Memory B cell (primary cell): ENCODE measurements at regions not wholly inside any gene's neighbourhood (a gene's known extent, or its start where the extent isn't known, plus 50 kb on each side); places are given as distances from the start of the nearest gene placed in this dataset.

Experiments used
- ATAC-seq: fragments of 150-1000 bp; cut with Tn5 transposase; 2 replicates; pipeline ENCODE4 v1.10.0; 2021; ENCODE audit warnings: low read depth, mild to moderate bottlenecking, moderate library complexity
- DNase-seq, 2 donors: peaks; one replicate each; pipeline ENCODE4 v3.0.0; 2022; ENCODE audit warnings: low spot score in 2 of 2
- H3K27ac Mint-ChIP-seq: one replicate; pipeline ENCODE4 v1.8.0; 2022; ENCODE audit warnings: mild to moderate bottlenecking, moderate library complexity, mixed read lengths
- H3K27me3 Mint-ChIP-seq: one replicate; pipeline ENCODE4 v1.8.0; 2022; ENCODE audit warnings: mixed read lengths
- H3K36me3 Mint-ChIP-seq: one replicate; pipeline ENCODE4 v1.8.0; 2022; ENCODE audit warnings: mild to moderate bottlenecking, mixed read lengths
- H3K4me1 Mint-ChIP-seq: one replicate; pipeline ENCODE4 v1.8.0; 2022; ENCODE audit warnings: mixed read lengths
- H3K4me3 Mint-ChIP-seq: one replicate; pipeline ENCODE4 v1.8.0; 2022; ENCODE audit warnings: mild to moderate bottlenecking, moderate library complexity, mixed read lengths
- H3K9me3 Mint-ChIP-seq: one replicate; pipeline ENCODE4 v1.8.0; 2022; ENCODE audit warnings: mixed read lengths

DNA sequence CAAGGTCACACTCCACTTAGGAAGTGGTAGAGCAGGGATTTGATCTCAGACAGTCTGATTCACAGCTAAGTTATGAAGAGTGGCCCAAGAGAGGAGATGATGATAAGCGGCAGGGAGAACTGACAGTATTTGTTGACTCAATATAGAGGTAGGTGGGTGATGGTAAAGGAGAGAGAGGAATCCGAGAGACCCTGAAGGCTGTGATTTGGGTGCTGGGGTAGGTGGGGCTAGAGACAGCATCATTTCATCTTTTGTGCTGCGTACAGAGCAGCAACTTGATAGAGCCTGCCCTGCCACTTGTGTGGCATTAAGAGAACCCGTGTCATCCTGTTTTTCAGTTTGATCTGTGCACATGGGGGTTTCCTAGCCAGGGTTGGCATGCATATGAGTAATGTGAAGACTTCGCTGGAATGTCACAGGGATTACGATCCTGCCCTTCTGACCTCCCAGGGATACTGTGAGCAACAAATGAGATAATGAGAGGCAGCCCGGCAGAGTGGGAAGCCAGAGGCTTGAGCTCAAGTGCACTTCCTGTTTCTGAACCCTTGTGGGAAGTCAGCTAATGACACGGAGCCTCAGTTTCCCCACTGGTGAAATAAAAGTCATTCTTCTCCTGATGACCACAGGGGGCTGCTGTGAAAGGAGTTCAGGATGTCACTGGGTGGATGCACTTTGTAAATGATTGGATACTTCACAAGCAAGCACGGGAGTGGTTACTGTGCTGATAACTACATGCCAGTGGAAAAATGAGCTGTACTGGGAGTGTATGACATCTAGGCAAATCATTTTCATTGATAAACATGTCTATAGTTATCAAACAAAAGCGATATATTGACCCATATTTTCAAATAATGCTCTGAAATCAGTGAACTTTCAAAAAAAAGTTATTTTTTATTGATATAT is 59.5 kb upstream of the IGF1 start:
- DNase-seq (no peak), ATAC-seq (no peak)
- no peaks in the 10 kb centered on the region for H3K36me3 Mint-ChIP-seq
- no peak overlapping the region for H3K27ac Mint-ChIP-seq
- H3K4me1 Mint-ChIP-seq = no peaks in the 10 kb centered on the region
- peaks cover 13% of the 10 kb centered on the region for H3K27me3 Mint-ChIP-seq
- no peaks in the 10 kb centered on the region for H3K9me3 Mint-ChIP-seq
- no peak overlapping the region for H3K4me3 Mint-ChIP-seq

DNA sequence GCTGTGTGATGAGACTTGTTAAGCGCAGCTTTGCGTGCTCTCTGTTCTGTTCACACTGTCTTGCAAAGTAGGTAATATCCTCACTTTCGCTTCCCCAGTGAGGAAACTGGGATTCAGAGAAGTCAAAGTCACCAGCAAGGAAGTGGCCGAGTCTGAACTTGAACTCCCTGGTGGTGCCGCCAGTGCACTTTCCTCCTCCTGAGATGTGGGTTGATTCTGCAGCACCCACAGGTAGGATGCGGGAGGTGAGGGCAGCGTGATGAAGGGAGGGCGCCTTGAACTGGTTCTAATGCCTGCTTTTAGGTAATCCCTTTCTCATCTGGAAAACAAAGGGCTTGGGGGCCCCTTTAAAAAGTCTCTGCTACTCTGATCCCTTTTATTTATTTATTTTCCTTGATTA is 54.9 kb upstream of the IGF1 start:
- Mint-ChIP-seq H3K4me3 (no peak overlapping the region), H3K27ac (no peak overlapping the region), H3K4me1 (no peaks in the 10 kb centered on the region), H3K27me3 (peaks cover 12% of the 10 kb centered on the region), H3K36me3 (no peaks in the 10 kb centered on the region), H3K9me3 (no peaks in the 10 kb centered on the region)
- no peak for ATAC-seq
- no peak for DNase-seq

DNA sequence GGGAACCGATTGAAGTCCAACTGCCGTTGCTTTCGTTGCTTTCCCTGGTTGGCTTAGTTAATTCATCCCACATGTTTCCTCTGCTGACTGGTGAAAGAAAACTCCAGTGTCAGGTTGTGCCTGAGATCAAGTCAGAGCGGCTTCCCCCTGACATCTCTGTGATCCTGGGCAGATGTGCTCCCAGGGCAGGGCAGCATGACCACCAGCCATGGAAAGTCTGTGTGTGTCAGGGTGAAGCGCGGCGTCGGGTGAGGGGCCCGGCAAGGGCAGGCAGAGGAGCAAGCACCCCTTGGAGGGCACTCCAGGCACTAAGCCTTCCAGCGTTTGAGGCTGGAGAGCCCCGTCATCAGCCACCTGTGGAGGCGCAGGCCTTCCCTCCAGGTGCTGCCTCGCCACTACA is 54.5 kb upstream of the IGF1 start:
- no peak for DNase-seq
- H3K9me3 Mint-ChIP-seq = no peaks in the 10 kb centered on the region

DNA sequence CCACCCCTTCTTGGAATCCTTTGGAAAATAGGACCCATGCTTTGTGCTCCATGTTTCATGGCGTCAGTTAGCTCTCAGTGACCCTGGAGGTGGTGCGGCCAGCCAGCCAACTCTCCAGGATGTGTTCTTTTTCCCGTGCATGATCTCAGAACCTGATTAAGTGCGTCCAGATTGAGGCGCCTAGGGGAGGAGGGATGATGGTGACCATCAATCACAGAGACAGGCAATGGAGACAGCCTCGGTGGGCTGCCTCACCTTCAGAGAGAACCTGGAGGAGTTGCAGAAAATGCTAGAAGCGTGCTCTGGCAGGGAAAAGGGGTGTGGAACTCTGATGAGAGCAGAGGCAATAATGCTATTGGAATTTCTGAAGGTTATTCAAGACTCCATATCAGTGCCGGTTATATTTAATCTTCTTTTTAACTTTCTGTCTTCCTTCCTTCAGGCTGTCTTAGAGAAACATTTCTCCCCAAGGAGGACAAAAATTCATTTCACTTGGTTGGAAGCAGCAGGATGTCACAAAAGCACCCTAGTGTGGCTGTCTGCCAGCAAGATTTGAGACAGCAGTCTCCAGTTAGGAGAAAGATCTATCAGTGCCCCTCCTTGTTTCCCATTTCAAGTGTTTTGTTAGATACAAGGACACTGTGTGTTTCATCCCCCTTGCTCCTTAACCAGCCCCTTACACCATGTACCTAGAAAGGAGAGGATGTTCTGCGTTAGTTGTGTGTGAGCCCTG is 53.3 kb upstream of the IGF1 start:
- Mint-ChIP-seq H3K4me3 (no peak overlapping the region), H3K36me3 (no peaks in the 10 kb centered on the region), H3K4me1 (no peaks in the 10 kb centered on the region), H3K9me3 (no peaks in the 10 kb centered on the region), H3K27ac (no peak overlapping the region), H3K27me3 (peaks cover 6% of the 10 kb centered on the region)
- ATAC-seq (no peak), DNase-seq (no peak)

More for the DNA sequence above, 54.5 kb upstream of the IGF1 start:
- Mint-ChIP-seq H3K27me3 (peaks cover 12% of the 10 kb centered on the region), H3K4me1 (no peaks in the 10 kb centered on the region), H3K27ac (no peak overlapping the region), H3K4me3 (no peak overlapping the region), H3K36me3 (no peaks in the 10 kb centered on the region)
- ATAC-seq = no peak
